Ureter (tissue), 1 donor: ENCODE measurements at regions not wholly inside any gene's neighbourhood (a gene's known extent, or its start where the extent isn't known, plus 50 kb on each side); places are given as distances from the start of the nearest gene placed in this dataset.
"Not testable (repeated sequence)": the region's sequence is repeated elsewhere in the genome, so short reads cannot be mapped to it uniquely, and the experiment has no call there.

Experiments
- DNase-seq: peaks from one replicate; pipeline ENCODE4 v3.0.0-alpha.2; 2020; ENCODE audit warnings: low spot score
- donor health status: DM: yes; HTN: yes; CAD: no.

- DNase-seq = no peak
Measured at GRCh38 chr5:174625591-174626350, 98.6 kb upstream of the MSX2 start.

DNA sequence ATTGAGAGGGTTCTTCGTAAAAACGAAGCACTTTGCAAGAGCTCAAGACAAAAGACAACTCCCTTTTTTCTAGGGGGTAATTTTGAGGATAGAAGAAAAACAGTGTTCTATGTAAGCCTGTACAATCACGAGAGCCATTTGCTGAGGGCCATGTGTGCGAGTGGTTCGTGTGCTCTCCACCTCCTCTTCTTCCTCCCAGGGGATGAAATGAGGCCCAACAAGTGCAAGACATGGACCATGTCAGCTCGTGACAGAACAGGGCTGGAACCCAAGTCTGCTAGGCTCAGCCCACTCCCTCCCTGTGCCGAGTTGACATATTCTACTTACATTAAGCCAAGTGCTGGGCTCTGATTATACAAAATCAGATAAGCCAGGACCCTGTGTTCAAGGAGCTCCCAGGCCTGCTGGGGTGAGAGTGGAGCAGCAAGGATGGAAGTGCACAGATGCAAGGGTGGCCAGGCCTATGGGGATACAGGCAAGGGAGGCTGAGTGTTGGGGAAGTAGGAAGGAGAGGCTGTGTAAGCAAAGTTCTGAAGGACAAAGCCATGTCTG lies 97.9 kb upstream of the MSX2 start:
- DNase-seq = no peak

DNA sequence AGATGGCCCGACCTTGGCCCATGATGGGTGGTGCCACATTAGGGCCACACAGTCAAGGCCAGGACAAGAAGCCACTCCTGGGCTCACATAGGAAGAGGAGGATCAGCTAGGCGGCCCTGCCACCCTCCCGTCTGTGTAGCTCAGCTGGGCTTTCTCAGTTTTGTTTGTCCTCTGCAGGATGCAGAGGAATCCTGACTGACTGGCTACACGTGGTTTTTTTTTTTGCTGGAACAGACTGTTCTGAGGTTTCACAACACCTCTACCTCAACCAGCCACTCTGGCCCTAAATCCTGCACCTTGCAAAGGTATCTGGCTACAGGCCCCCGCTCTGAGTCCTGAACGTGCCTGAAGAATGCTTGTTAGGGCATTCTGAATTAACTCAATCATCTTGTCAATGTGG lies 88.3 kb upstream of the MSX2 start:
- DNase-seq = no peak

DNA sequence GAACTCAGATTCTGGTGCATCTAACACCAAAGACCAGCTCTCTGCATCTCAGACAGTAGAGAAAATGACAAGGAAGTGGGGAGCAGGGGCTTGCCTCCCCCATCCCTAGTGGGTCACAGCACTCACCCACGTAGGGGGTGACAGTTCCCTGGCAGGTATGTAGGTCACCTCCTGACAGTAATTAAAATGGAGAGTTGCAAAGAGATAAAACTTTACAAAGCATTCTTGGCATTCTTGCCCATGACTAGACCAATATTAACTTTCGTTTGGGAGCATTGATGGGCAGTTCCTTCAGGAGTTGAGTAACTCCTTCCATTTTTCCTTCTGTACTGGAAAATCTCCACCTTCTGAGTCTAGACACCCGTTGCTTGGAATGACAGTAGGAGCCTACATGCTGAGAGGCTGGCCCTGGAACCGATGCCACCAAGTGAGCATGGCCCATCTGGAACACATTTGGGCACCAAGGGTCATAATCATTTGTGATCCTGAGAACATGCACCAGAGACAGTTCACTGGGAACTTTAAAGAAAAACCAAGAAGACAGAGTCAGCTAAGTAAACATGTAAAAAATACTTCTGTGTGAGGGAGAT lies 81.5 kb upstream of the MSX2 start:
- no peak for DNase-seq

- no peak for DNase-seq
Measured at GRCh38 chr5:174644436-174644835, 79.9 kb upstream of the MSX2 start.

DNA sequence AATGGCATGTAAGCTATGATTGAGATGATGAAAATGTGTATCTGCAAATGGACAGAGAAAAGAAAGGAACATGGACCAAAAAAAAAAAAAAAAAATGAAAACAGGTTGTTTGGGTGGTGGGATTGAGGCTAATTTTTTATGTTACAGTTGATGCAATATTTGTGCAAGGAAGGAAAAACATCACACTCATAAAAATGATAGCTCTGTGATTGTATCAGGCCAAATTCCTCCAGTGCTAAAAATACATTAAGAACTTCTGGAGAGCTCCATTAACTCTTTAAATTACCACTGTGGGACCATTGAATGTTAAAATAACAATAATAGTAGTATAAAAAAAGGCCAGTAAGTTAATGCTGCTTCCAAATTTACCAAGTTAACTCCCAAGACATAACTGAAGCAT lies 79.5 kb upstream of the MSX2 start:
- no peak for DNase-seq

GRCh38 chr5:174645677-174646076 lies 78.7 kb upstream of the MSX2 start:
- no peak for DNase-seq

DNA sequence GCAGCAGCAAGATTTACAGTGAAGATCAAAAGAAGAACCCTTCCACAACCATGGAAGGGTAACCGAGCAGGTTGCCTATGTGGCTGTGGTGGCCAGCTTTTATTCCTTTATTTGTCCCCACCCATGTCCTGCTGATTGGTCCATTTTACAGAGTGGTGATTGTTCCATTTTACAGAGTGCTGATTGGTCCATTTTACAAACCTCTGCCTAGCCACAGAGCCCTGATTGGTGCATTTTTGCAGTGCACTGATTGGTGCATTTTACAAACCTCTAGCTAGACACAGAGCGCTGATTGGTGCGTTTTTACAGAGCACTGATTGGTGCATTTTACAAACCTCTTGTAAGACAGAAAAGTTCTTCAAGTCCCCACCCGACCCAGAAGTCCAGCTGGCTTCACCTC lies 75.8 kb upstream of the MSX2 start:
- not testable (repeated sequence) for DNase-seq

- no peak for DNase-seq
Measured at GRCh38 chr5:174649391-174649790, 75.0 kb upstream of the MSX2 start.

DNA sequence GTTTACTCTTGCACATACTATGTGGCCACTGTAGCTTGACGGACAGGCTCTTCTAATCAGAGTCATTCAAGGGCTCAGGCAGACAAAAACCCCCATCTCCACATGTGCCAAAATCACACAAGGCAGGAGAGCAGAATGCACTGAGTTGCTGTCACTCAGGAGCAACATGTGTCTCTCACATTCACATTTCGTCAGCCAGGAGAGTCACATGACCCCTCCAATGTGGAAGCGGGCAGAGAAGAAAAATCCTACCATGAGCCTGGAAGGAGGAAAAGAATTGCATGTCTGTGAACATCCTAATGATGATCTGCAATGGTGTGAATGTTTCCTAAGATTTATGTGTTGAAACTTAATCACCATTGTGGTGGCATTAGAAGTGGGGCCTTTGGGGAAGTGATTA lies 69.9 kb upstream of the MSX2 start:
- no peak for DNase-seq

- DNase-seq = no peak
Measured at GRCh38 chr5:174655351-174655750, 69.0 kb upstream of the MSX2 start.

DNA sequence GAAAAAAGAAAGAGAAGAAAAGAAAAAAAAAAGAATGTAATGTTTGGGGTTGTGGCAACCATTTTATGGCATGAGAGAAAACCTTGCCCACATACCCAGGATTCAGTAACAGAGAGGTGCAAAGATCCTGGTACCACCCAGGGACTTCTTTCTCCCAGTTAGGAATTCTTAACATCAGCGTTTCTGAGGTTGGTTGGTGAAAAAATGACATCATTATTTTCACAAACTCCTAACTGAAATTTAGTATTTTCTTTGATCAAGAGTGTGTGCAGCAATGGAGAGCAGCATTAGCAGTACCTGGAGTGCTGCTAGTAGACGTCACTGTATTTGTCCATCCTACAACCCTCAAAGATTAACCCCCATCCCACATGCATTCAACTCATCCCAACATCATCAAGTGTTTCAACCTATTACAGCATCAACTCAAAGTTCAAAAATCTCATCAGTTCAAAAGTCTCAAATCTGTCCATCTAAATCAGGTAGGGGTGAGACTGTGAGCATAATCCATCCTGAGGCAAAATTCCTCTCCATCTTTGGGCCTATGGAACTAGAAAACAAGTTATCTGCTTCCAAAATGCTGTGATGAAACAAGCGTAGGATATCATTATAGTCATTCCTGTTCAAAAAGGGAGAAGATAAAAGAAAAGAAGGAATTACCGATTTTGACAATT lies 60.1 kb upstream of the MSX2 start:
- DNase-seq = no peak

DNA sequence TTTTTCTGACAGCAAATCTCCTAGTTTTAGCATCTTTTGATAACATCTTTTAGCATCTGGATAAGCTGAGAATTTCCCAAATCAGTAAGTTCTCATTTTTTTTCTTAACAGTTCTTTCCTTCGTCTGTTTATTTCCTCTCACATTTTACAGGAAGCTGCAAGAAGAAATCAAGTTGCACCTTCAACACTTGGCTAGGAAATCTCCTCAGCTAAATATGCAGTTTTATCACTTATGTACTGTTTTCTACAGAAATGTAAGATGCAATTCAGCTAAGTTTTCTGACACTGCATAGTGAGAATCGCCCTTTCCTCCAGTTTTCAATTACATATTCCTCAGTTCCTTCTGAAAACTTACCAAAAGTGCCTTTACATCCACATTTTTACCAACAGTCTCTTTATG lies 59.0 kb upstream of the MSX2 start:
- DNase-seq = no peak

- DNase-seq = no peak
Measured at GRCh38 chr5:174667526-174667925, 56.9 kb upstream of the MSX2 start.

- DNase-seq = no peak
Measured at GRCh38 chr5:174668349-174668748, 56.0 kb upstream of the MSX2 start.
